Stimulated activated CD8-positive, alpha-beta memory T cell treated with anti-CD3 and anti-CD28 coated beads, Interleukin-15, amount 100 ng/mL, for 1 hour (primary cell): ENCODE measurements at regions not wholly inside any gene's neighbourhood (a gene's known extent, or its start where the extent isn't known, plus 50 kb on each side); places are given as distances from the start of the nearest gene placed in this dataset.
"Not testable (repeated sequence)": the region's sequence is repeated elsewhere in the genome, so short reads cannot be mapped to it uniquely, and the experiment has no call there.

Experiments
- DNase-seq: peaks from one replicate; pipeline ENCODE4 v3.0.0-alpha.2; 2020; ENCODE audit warnings: low read depth

GRCh38 chr5:74534397-74535129 lies 106.0 kb downstream of the ENC1 start:
- DNase-seq, result no peak

GRCh38 chr5:74530326-74531050 lies 110.0 kb downstream of the ENC1 start:
- no peak for DNase-seq

GRCh38 chr5:74529101-74529500 lies 111.4 kb downstream of the ENC1 start:
- no peak for DNase-seq

- DNase-seq, result no peak
These were observed 114.4 kb downstream of the ENC1 start for GRCh38 chr5:74526111-74526510.

GRCh38 chr5:74524767-74525166 lies 115.8 kb downstream of the ENC1 start:
- not testable (repeated sequence) for DNase-seq

GRCh38 chr5:74523698-74524097 lies 116.8 kb downstream of the ENC1 start:
- not testable (repeated sequence) for DNase-seq

- DNase-seq, result not testable (repeated sequence)
These were observed 117.7 kb downstream of the ENC1 start for GRCh38 chr5:74522838-74523237.

GRCh38 chr5:74521401-74521800 lies 119.1 kb downstream of the ENC1 start:
- no peak for DNase-seq

GRCh38 chr5:74519679-74520078 lies 120.8 kb downstream of the ENC1 start:
- DNase-seq, result no peak

GRCh38 chr5:74519161-74519571 lies 121.4 kb downstream of the ENC1 start:
- DNase-seq, result no peak

GRCh38 chr5:74517700-74518099 lies 122.8 kb downstream of the ENC1 start:
- DNase-seq, result no peak

- DNase-seq, result no peak
These were observed 124.3 kb downstream of the ENC1 start for GRCh38 chr5:74516211-74516636.

GRCh38 chr5:74514888-74515551 lies 125.5 kb downstream of the ENC1 start:
- no peak for DNase-seq

GRCh38 chr5:74511770-74512169 lies 128.8 kb downstream of the ENC1 start:
- DNase-seq, result not testable (repeated sequence)

- DNase-seq, result no peak
These were observed 130.0 kb downstream of the ENC1 start for GRCh38 chr5:74510476-74511075.

GRCh38 chr5:74507370-74508005 lies 133.0 kb downstream of the ENC1 start:
- no peak for DNase-seq

- no peak for DNase-seq
These were observed 134.4 kb downstream of the ENC1 start for GRCh38 chr5:74506119-74506518.

- no peak for DNase-seq
These were observed 136.1 kb downstream of the ENC1 start for GRCh38 chr5:74504463-74504862.

- no peak for DNase-seq
These were observed 138.0 kb downstream of the ENC1 start for GRCh38 chr5:74502479-74502950.

GRCh38 chr5:74501674-74502478 lies 138.7 kb downstream of the ENC1 start:
- DNase-seq, result no peak
